ENCODE measurements at regions not wholly inside any gene's neighbourhood (a gene's known extent, or its start where the extent isn't known, plus 50 kb on each side); places are given as distances from the start of the nearest gene placed in this dataset.

DNA sequence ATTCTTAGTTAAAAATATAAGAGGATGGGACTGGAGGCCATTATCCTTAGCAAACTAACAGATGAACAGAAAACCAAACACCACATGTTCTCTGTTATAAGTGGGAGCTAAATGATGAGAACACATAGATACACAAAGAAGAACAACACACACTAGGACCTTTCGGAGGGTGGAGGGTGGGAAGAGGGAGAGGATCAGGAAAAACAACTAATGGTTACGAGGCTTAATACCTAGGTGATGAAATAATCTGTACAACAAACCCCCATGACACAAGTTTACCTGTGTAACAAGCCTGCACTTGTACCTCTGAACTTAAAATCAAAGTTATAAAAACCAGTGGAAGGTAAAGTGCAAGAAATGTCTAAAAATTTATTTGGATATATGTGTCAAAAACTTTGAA lies 1047.4 kb upstream of the C9orf72 start:
- no peak overlapping the region for H3K4me3 ChIP-seq (ENCODE audit: low read depth, poor library complexity, severe bottlenecking)
- DNase-seq (ENCODE audit: low spot score in 2 of 2) = no peak
- TF ChIP-seq, protein P1, sequence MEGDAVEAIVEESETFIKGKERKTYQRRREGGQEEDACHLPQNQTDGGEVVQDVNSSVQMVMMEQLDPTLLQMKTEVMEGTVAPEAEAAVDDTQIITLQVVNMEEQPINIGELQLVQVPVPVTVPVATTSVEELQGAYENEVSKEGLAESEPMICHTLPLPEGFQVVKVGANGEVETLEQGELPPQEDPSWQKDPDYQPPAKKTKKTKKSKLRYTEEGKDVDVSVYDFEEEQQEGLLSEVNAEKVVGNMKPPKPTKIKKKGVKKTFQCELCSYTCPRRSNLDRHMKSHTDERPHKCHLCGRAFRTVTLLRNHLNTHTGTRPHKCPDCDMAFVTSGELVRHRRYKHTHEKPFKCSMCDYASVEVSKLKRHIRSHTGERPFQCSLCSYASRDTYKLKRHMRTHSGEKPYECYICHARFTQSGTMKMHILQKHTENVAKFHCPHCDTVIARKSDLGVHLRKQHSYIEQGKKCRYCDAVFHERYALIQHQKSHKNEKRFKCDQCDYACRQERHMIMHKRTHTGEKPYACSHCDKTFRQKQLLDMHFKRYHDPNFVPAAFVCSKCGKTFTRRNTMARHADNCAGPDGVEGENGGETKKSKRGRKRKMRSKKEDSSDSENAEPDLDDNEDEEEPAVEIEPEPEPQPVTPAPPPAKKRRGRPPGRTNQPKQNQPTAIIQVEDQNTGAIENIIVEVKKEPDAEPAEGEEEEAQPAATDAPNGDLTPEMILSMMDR (IDR thresholded peaks at IDR 0.05) = no peak
- no peak for TF ChIP-seq POLR2A (IDR thresholded peaks at IDR 0.05)
- 40 to 57% methylated on average over 2 of the region's 2 CpGs for WGBS, 2 donors
- intact Hi-C loops (cut with DNase I; ENCODE audit: low total_unique reads) = no loop called here

DNA sequence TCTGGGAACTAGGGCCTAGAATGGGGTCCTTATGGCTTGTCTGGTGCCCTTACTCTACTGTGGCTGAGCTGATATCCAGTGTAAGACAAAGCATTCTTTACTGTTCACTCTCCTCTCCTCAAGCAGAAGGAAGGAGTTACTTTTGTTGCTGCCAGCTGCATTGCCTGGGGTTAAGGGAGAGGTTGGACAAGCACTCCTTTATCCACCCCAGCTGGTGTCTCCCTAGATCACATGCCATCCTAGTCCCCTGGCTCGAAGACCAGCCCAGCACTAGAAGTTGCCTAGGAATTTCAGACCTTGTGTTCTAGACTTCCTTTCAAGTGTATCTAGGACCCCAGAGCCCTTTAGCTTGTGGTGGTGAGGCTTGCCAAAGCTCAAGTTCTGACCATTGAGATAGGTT lies 1051.5 kb upstream of the C9orf72 start:
- WGBS, 2 donors = 59 to 83% methylated on average over 1 of the region's 1 CpG
- no peak overlapping the region for H3K4me3 ChIP-seq (ENCODE audit: low read depth, poor library complexity, severe bottlenecking)
- TF ChIP-seq POLR2A (IDR thresholded peaks at IDR 0.05) = no peak
- TF ChIP-seq, protein P1 (IDR thresholded peaks at IDR 0.05) = no peak
- no peak for DNase-seq (ENCODE audit: low spot score in 2 of 2)
- intact Hi-C loops (cut with DNase I; ENCODE audit: low total_unique reads) = no loop called here

DNA sequence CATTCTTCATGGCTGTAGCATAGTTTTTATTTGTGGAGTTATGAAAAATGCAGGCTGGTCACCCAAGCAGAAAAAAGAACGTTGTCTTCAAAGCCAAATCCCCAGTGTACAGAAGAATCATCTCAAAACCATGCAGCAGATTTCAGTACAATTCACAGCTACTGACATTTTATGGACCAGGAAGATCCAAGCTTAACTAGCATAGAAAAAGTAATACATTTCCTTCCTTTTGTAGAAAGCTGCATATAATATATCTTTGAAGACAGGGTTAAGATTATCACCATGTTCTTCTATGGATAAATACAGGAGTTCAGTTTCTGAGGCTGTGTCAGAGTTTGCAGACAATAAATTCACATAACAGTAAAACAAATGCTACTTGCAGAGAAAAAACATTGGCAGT lies 1054.8 kb upstream of the C9orf72 start:
- 48 to 50% methylated on average over 1 of the region's 1 CpG for WGBS, 2 donors
- no peak for DNase-seq (ENCODE audit: low spot score in 2 of 2)
- intact Hi-C loops (cut with DNase I; ENCODE audit: low total_unique reads) = no loop called here
- H3K4me3 ChIP-seq (ENCODE audit: low read depth, poor library complexity, severe bottlenecking) = no peak overlapping the region
- no peak for TF ChIP-seq POLR2A (IDR thresholded peaks at IDR 0.05)
- TF ChIP-seq, protein P1 (IDR thresholded peaks at IDR 0.05) = no peak

DNA sequence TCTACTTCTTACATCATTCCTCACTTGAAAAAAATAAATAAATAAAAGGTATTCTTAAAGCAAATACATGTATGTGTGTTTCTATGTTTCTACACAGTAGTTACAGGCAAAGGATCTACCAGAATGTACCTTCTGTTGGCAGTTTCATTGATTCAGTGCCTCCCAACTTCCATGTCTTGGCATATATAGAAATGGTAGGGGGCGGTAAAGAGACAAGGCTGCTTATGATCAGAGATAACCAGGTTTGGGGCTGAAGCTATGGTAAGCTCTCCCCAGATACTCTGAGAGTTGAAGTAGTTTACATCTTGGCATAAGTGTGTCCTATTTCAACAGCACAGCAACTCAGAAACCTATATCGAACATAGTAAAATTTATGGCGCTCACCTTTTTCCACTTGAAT lies 1075.4 kb upstream of the C9orf72 start:
- no peak for DNase-seq (ENCODE audit: low spot score in 2 of 2)
- H3K4me3 ChIP-seq (ENCODE audit: low read depth, poor library complexity, severe bottlenecking) = no peak overlapping the region
- 90 to 93% methylated on average over 3 of the region's 3 CpGs for WGBS, 2 donors
- TF ChIP-seq POLR2A (IDR thresholded peaks at IDR 0.05) = no peak
- TF ChIP-seq, protein P1 (IDR thresholded peaks at IDR 0.05) = no peak
- intact Hi-C loops (cut with DNase I; ENCODE audit: low total_unique reads) = no loop called here

DNA sequence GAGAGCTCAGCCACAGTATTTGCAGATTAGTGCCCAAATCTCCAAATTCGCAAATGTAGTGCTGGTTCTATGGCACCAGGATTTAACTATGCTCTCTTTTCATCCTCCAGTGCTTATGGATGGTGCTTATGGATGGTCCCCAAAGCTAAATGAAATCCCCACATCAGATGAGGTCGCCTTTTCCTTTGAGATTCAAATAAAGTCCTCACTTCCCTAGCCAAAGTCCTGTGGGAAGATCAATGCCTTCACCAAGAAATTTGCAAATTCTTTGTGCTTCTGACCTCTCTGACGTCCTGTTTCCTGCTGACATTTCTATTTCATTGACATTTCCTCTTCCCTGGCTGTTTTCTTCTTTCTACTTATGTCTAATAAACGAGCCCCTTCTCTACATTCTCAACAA lies 1077.0 kb upstream of the C9orf72 start:
- 34 to 37% methylated on average over 4 of the region's 4 CpGs for WGBS, 2 donors
- TF ChIP-seq, protein P1 (IDR thresholded peaks at IDR 0.05) = no peak
- no peak for TF ChIP-seq POLR2A (IDR thresholded peaks at IDR 0.05)
- DNase-seq (ENCODE audit: low spot score in 2 of 2) = no peak

DNA sequence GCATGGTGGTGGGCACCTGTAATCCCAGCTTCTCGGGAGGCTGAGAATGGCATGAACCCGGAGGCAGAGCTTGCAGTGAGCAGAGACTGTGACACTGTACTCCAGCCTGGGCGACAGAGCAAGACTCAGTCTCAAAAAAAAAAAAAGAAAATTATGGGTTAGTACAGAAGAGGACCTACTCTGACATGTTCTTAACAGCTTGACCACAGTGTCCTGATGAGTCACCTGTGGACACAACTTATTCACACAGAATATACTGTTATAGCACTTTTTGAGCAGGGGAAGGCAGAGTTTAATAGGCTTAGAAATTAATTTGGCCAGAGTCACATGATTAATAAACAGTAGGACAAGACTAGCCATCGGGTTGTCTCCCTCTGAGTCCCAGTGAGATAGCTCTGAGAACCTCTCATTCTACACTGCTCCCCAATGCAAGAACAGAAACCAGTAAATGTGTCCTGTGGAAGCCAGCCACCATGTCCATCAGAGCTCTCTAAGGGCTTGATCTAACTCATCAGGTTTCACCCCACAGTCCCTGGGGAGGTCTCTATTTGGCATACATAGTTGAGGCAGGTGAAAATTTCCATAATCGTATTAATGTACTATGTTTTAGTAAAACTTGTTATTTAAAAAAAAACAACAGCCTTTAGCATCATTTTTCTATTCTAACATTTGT lies 1077.9 kb upstream of the C9orf72 start:
- 86 to 88% methylated on average over 5 of the region's 5 CpGs for WGBS, 2 donors
- TF ChIP-seq POLR2A (IDR thresholded peaks at IDR 0.05) = no peak
- TF ChIP-seq, protein P1 (IDR thresholded peaks at IDR 0.05) = no peak
- intact Hi-C loops (cut with DNase I; ENCODE audit: low total_unique reads) = no loop called here
- no peak for DNase-seq (ENCODE audit: low spot score in 2 of 2)
- no peak overlapping the region for H3K4me3 ChIP-seq (ENCODE audit: low read depth, poor library complexity, severe bottlenecking)

More for the DNA sequence above, 1077.0 kb upstream of the C9orf72 start:
- intact Hi-C loops (cut with DNase I; ENCODE audit: low total_unique reads) = no loop called here
- no peak overlapping the region for H3K4me3 ChIP-seq (ENCODE audit: low read depth, poor library complexity, severe bottlenecking)

Data from lower leg skin (tissue), 4 donors.